WTC11 (cell line): ENCODE measurements at regions not wholly inside any gene's neighbourhood (a gene's known extent, or its start where the extent isn't known, plus 50 kb on each side); places are given as distances from the start of the nearest gene placed in this dataset.

Source experiments
- ATAC-seq: fragments of 200-7000 bp; cut with Tn5 transposase; 2 replicates; pipeline ENCODE4 v1.10.0; 2021; ENCODE audit warnings: mild to moderate bottlenecking, moderate library complexity
- CTCF ChIA-PET: fragments of 300-600 bp; sonication (Branson Sonifier 250); formaldehyde crosslinking; loops from one replicate; lab custom pipeline; 2021; ENCODE audit warnings: antibody characterized with exemption; lab: Charles Lee
- POLR2A ChIA-PET: fragments of 350-600 bp; sonication (Branson Sonifier 250); formaldehyde crosslinking; loops from one replicate; lab custom pipeline; 2021; ENCODE audit warnings: antibody characterized with exemption; lab: Charles Lee
- DNase-seq: peaks from one replicate; pipeline ENCODE4 v3.0.0; 2021; ENCODE audit warnings: low spot score
- H3K27ac Mint-ChIP-seq: 2 replicates; pipeline ENCODE4 v1.8.0; 2021; ENCODE audit warnings: mixed read lengths
- H3K27me3 Mint-ChIP-seq: 2 replicates; pipeline ENCODE4 v1.8.0; 2021; ENCODE audit warnings: low read depth, mild to moderate bottlenecking, moderate library complexity, mixed read lengths
- H3K36me3 Mint-ChIP-seq: 2 replicates; pipeline ENCODE4 v1.8.0; 2021; ENCODE audit warnings: mixed read lengths
- H3K4me1 Mint-ChIP-seq: 2 replicates; pipeline ENCODE4 v1.8.0; 2022; ENCODE audit warnings: mixed read lengths
- H3K4me3 Mint-ChIP-seq: 2 replicates; pipeline ENCODE4 v1.8.0; 2021; ENCODE audit warnings: mild to moderate bottlenecking, moderate library complexity, mixed read lengths
- H3K9me3 Mint-ChIP-seq: 2 replicates; pipeline ENCODE4 v1.8.0; 2021; ENCODE audit warnings: mixed read lengths
- ELF4 ChIP-seq: sonication (generic); formaldehyde crosslinking; IDR thresholded peaks from 2 replicates; pipeline ENCODE4 v1.8.1; 2022; ENCODE audit warnings: low read depth, mild to moderate bottlenecking, moderate library complexity, missing genetic modification reagents
- FOXP1 ChIP-seq: sonication (generic); formaldehyde crosslinking; IDR thresholded peaks from 2 replicates; pipeline ENCODE4 v1.8.0; 2022; ENCODE audit warnings: missing genetic modification reagents, mild to moderate bottlenecking, moderate library complexity, borderline replicate concordance
- HMGA2 ChIP-seq: fragments of 250-450 bp; sonication (Bioruptor Pico); IDR thresholded peaks from 2 replicates; pipeline ENCODE4 v1.4.0; 2021; ENCODE audit warnings: mild to moderate bottlenecking, moderate library complexity
- IRF2 ChIP-seq: sonication (generic); formaldehyde crosslinking; IDR thresholded peaks from 2 replicates; pipeline ENCODE4 v1.8.0; 2022; ENCODE audit warnings: low read depth, missing genetic modification reagents, borderline replicate concordance
- MAX ChIP-seq: sonication (generic); formaldehyde crosslinking; IDR thresholded peaks from 2 replicates; pipeline ENCODE4 v1.8.0; 2022; ENCODE audit warnings: mild to moderate bottlenecking, missing genetic modification reagents
- MLX ChIP-seq: sonication (generic); formaldehyde crosslinking; IDR thresholded peaks from 2 replicates; pipeline ENCODE4 v1.8.1; 2023; ENCODE audit warnings: mild to moderate bottlenecking, missing genetic modification reagents, moderate library complexity
- NFYB ChIP-seq: sonication (generic); formaldehyde crosslinking; conservative IDR thresholded peaks from 2 replicates; pipeline ENCODE4 v1.8.0; 2022; ENCODE audit warnings: low read depth, missing genetic modification reagents
- NR2C2 ChIP-seq: sonication (generic); formaldehyde crosslinking; IDR thresholded peaks from 2 replicates; pipeline ENCODE4 v1.8.0; 2022; ENCODE audit warnings: mild to moderate bottlenecking, missing genetic modification reagents
- PRRX2 ChIP-seq: fragments of 250-450 bp; sonication (Bioruptor Pico); IDR thresholded peaks from 2 replicates; pipeline ENCODE4 v1.8.0; 2021; ENCODE audit warnings: mild to moderate bottlenecking
- SMAD4 ChIP-seq: sonication (generic); formaldehyde crosslinking; IDR thresholded peaks from 2 replicates; pipeline ENCODE4 v1.8.0; 2022; ENCODE audit warnings: mild to moderate bottlenecking, missing genetic modification reagents
- SP1 ChIP-seq: sonication (generic); formaldehyde crosslinking; conservative IDR thresholded peaks from 2 replicates; pipeline ENCODE4 v1.8.1; 2022; ENCODE audit warnings: missing genetic modification reagents
- STAT6 ChIP-seq: sonication (generic); formaldehyde crosslinking; conservative IDR thresholded peaks from 2 replicates; pipeline ENCODE4 v1.8.1; 2023; ENCODE audit warnings: mild to moderate bottlenecking, low read depth, missing genetic modification reagents, moderate library complexity
- ZNF138 ChIP-seq: sonication (generic); formaldehyde crosslinking; conservative IDR thresholded peaks from 2 replicates; pipeline ENCODE4 v1.8.1; 2022; ENCODE audit warnings: mild to moderate bottlenecking, moderate library complexity, missing genetic modification reagents
- ZNF416 ChIP-seq: fragments of 250-450 bp; sonication (Bioruptor Pico); IDR thresholded peaks from 2 replicates; pipeline ENCODE4 v1.9.0; 2021; ENCODE audit warnings: mild to moderate bottlenecking, inconsistent platforms
- ZNF671 ChIP-seq: fragments of 250-450 bp; sonication (Bioruptor Pico); IDR thresholded peaks from 2 replicates; pipeline ENCODE4 v1.8.0; 2021; ENCODE audit warnings: mild to moderate bottlenecking
- TF ChIP-seq, protein P1 (sequence below): sonication (generic); formaldehyde crosslinking; IDR thresholded peaks from 2 replicates; pipeline ENCODE4 v1.8.1; 2023; ENCODE audit warnings: mild to moderate bottlenecking, missing genetic modification reagents
- TF ChIP-seq, protein P2 (sequence below): sonication (generic); formaldehyde crosslinking; IDR thresholded peaks from 2 replicates; pipeline ENCODE4 v1.8.1; 2023; ENCODE audit warnings: mild to moderate bottlenecking, moderate library complexity, missing genetic modification reagents
- TF ChIP-seq, protein P3 (sequence below): sonication (generic); formaldehyde crosslinking; IDR thresholded peaks from 2 replicates; pipeline ENCODE4 v1.8.0; 2023; ENCODE audit warnings: missing genetic modification reagents, mild to moderate bottlenecking, borderline replicate concordance
- TF ChIP-seq, protein P4 (sequence below): sonication (generic); formaldehyde crosslinking; IDR thresholded peaks from 2 replicates; pipeline ENCODE4 v1.8.1; 2022; ENCODE audit warnings: mild to moderate bottlenecking, missing genetic modification reagents, moderate library complexity, borderline replicate concordance
- TF ChIP-seq, protein P5 (sequence below): fragments of 250-450 bp; sonication (Bioruptor Pico); IDR thresholded peaks from 2 replicates; pipeline ENCODE4 v2.1.2; 2022; ENCODE audit warnings: mild to moderate bottlenecking, moderate library complexity

DNA sequence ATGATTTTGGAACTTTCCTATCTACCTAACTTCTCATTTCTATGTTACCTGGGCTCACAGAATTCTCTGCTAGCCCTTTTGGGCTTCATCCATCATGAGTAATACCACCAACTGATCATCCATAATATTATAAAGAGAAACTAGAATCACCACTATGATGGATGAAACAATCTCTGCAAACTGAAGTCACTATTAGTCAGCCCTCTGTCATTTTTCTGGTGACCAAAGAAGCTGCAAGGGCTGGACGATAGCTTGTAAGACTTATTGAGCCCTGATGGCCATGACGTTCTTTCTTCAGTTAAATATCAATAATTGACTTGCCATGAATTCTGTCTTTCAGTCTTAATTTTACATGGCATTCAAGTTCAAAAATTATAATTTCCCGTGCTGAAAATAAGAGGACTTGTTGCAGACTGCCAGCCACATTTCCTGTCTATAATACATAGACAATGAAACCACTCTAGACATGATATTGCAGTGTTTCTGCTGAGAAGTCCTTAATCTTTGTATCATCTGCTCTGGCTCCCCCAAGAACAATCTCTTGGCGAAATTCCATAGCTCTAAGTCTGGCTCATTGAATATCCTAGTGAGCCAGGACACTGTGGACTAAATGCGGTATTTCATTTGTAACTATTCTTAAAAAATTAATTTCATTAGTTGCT lies 655.0 kb upstream of the CAMK1G start:
- H3K36me3 Mint-ChIP-seq, result no peaks in the 10 kb centered on the region
- POLR2A ChIA-PET, result no interaction called here
- no peak for TF ChIP-seq ZNF138
- no peak for TF ChIP-seq STAT6
- no peak for TF ChIP-seq NR2C2 (CRISPR knock-in tag)
- no peak for TF ChIP-seq HMGA2
- TF ChIP-seq, protein P1, sequence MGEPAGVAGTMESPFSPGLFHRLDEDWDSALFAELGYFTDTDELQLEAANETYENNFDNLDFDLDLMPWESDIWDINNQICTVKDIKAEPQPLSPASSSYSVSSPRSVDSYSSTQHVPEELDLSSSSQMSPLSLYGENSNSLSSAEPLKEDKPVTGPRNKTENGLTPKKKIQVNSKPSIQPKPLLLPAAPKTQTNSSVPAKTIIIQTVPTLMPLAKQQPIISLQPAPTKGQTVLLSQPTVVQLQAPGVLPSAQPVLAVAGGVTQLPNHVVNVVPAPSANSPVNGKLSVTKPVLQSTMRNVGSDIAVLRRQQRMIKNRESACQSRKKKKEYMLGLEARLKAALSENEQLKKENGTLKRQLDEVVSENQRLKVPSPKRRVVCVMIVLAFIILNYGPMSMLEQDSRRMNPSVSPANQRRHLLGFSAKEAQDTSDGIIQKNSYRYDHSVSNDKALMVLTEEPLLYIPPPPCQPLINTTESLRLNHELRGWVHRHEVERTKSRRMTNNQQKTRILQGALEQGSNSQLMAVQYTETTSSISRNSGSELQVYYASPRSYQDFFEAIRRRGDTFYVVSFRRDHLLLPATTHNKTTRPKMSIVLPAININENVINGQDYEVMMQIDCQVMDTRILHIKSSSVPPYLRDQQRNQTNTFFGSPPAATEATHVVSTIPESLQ (CRISPR knock-in tag), result no peak
- TF ChIP-seq MAX, result no peak
- TF ChIP-seq, protein P2, sequence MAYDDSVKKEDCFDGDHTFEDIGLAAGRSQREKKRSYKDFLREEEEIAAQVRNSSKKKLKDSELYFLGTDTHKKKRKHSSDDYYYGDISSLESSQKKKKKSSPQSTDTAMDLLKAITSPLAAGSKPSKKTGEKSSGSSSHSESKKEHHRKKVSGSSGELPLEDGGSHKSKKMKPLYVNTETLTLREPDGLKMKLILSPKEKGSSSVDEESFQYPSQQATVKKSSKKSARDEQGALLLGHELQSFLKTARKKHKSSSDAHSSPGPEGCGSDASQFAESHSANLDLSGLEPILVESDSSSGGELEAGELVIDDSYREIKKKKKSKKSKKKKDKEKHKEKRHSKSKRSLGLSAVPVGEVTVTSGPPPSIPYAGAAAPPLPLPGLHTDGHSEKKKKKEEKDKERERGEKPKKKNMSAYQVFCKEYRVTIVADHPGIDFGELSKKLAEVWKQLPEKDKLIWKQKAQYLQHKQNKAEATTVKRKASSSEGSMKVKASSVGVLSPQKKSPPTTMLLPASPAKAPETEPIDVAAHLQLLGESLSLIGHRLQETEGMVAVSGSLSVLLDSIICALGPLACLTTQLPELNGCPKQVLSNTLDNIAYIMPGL (CRISPR knock-in tag), result no peak
- no peak for TF ChIP-seq ZNF416 (CRISPR knock-in tag)
- TF ChIP-seq, protein P3, sequence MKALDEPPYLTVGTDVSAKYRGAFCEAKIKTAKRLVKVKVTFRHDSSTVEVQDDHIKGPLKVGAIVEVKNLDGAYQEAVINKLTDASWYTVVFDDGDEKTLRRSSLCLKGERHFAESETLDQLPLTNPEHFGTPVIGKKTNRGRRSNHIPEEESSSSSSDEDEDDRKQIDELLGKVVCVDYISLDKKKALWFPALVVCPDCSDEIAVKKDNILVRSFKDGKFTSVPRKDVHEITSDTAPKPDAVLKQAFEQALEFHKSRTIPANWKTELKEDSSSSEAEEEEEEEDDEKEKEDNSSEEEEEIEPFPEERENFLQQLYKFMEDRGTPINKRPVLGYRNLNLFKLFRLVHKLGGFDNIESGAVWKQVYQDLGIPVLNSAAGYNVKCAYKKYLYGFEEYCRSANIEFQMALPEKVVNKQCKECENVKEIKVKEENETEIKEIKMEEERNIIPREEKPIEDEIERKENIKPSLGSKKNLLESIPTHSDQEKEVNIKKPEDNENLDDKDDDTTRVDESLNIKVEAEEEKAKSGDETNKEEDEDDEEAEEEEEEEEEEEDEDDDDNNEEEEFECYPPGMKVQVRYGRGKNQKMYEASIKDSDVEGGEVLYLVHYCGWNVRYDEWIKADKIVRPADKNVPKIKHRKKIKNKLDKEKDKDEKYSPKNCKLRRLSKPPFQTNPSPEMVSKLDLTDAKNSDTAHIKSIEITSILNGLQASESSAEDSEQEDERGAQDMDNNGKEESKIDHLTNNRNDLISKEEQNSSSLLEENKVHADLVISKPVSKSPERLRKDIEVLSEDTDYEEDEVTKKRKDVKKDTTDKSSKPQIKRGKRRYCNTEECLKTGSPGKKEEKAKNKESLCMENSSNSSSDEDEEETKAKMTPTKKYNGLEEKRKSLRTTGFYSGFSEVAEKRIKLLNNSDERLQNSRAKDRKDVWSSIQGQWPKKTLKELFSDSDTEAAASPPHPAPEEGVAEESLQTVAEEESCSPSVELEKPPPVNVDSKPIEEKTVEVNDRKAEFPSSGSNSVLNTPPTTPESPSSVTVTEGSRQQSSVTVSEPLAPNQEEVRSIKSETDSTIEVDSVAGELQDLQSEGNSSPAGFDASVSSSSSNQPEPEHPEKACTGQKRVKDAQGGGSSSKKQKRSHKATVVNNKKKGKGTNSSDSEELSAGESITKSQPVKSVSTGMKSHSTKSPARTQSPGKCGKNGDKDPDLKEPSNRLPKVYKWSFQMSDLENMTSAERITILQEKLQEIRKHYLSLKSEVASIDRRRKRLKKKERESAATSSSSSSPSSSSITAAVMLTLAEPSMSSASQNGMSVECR (CRISPR knock-in tag), result no peak
- no peak for TF ChIP-seq PRRX2 (CRISPR knock-in tag)
- TF ChIP-seq SP1 (CRISPR knock-in tag), result no peak
- no peak for TF ChIP-seq ZNF671 (CRISPR knock-in tag)
- TF ChIP-seq, protein P4, sequence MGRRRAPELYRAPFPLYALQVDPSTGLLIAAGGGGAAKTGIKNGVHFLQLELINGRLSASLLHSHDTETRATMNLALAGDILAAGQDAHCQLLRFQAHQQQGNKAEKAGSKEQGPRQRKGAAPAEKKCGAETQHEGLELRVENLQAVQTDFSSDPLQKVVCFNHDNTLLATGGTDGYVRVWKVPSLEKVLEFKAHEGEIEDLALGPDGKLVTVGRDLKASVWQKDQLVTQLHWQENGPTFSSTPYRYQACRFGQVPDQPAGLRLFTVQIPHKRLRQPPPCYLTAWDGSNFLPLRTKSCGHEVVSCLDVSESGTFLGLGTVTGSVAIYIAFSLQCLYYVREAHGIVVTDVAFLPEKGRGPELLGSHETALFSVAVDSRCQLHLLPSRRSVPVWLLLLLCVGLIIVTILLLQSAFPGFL (CRISPR knock-in tag), result no peak
- TF ChIP-seq IRF2 (CRISPR knock-in tag), result no peak
- no peak for TF ChIP-seq ELF4 (CRISPR knock-in tag)
- TF ChIP-seq SMAD4, result no peak
- no peak for TF ChIP-seq MLX (CRISPR knock-in tag)
- TF ChIP-seq NFYB, result no peak
- TF ChIP-seq, protein P5, sequence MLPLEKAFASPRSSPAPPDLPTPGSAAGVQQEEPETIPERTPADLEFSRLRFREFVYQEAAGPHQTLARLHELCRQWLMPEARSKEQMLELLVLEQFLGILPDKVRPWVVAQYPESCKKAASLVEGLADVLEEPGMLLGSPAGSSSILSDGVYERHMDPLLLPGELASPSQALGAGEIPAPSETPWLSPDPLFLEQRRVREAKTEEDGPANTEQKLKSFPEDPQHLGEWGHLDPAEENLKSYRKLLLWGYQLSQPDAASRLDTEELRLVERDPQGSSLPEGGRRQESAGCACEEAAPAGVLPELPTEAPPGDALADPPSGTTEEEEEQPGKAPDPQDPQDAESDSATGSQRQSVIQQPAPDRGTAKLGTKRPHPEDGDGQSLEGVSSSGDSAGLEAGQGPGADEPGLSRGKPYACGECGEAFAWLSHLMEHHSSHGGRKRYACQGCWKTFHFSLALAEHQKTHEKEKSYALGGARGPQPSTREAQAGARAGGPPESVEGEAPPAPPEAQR (CRISPR knock-in tag), result no peak
- no peak for TF ChIP-seq FOXP1 (CRISPR knock-in tag)
- H3K27ac Mint-ChIP-seq, result no peak overlapping the region
- CTCF ChIA-PET, result no interaction called here
- ATAC-seq (no peak), DNase-seq (no peak)
- H3K4me3 Mint-ChIP-seq, result no peak overlapping the region
- H3K4me1 Mint-ChIP-seq, result peaks cover 30% of the 10 kb centered on the region
- H3K9me3 Mint-ChIP-seq, result peaks cover 9% of the 10 kb centered on the region
- no peaks in the 10 kb centered on the region for H3K27me3 Mint-ChIP-seq
